IMR-90 (cell line): ENCODE measurements at regions not wholly inside any gene's neighbourhood (a gene's known extent, or its start where the extent isn't known, plus 50 kb on each side); places are given as distances from the start of the nearest gene placed in this dataset.

Source experiments
- POLR2A ChIP-seq: IDR thresholded peaks from 2 replicates; pipeline ENCODE4 v1.6.1; 2012; ENCODE audit warnings: mild to moderate bottlenecking, low read depth, low read length
- TF ChIP-seq, protein P1 (sequence below): conservative IDR thresholded peaks from 2 replicates; pipeline ENCODE4 v1.5.1; 2012; ENCODE audit warnings: mild to moderate bottlenecking, low read depth, low read length, improper control_type of control experiment
- TF ChIP-seq, protein P2 (sequence below): fragments of 150-350 bp; IDR thresholded peaks from 2 replicates; pipeline ENCODE4 v1.6.1; 2017; ENCODE audit warnings: mild to moderate bottlenecking, antibody characterized with exemption, low read length, low read depth

DNA sequence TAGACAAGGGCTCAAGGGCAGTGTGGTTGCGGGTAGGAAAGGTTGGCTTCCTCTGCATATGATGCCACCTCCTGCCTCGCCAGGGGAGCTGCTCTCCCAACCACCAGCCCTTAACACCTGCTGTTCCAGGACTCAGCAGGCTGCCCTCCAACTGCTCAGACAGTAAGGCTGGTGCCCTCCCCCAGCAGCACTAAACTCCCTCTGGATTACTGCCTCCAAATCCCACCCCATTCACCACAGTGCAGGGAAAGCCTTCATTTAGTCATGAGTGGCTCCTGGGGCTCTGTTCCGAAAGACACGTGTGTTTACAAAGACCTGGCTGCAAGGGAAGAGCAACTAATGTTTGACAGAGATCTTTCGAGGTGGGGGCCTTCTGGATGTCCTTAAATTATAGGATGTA is 437.2 kb upstream of the MKI67 start:
- TF ChIP-seq, protein P1, sequence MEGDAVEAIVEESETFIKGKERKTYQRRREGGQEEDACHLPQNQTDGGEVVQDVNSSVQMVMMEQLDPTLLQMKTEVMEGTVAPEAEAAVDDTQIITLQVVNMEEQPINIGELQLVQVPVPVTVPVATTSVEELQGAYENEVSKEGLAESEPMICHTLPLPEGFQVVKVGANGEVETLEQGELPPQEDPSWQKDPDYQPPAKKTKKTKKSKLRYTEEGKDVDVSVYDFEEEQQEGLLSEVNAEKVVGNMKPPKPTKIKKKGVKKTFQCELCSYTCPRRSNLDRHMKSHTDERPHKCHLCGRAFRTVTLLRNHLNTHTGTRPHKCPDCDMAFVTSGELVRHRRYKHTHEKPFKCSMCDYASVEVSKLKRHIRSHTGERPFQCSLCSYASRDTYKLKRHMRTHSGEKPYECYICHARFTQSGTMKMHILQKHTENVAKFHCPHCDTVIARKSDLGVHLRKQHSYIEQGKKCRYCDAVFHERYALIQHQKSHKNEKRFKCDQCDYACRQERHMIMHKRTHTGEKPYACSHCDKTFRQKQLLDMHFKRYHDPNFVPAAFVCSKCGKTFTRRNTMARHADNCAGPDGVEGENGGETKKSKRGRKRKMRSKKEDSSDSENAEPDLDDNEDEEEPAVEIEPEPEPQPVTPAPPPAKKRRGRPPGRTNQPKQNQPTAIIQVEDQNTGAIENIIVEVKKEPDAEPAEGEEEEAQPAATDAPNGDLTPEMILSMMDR: no peak
- TF ChIP-seq POLR2A: no peak
- TF ChIP-seq, protein P2, sequence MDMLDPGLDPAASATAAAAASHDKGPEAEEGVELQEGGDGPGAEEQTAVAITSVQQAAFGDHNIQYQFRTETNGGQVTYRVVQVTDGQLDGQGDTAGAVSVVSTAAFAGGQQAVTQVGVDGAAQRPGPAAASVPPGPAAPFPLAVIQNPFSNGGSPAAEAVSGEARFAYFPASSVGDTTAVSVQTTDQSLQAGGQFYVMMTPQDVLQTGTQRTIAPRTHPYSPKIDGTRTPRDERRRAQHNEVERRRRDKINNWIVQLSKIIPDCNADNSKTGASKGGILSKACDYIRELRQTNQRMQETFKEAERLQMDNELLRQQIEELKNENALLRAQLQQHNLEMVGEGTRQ: no peak
